GM23248 (cell line): ENCODE measurements at regions not wholly inside any gene's neighbourhood (a gene's known extent, or its start where the extent isn't known, plus 50 kb on each side); places are given as distances from the start of the nearest gene placed in this dataset.

ENCODE experiments used
- EZH2 ChIP-seq: fragments of 200-600 bp; sonication (generic); IDR thresholded peaks from 2 replicates; pipeline ENCODE4 v1.6.1; 2018; ENCODE audit warnings: antibody characterized with exemption, mild to moderate bottlenecking; ENCODE audit not compliant: insufficient read depth, poor library complexity, severe bottlenecking
- EZH2phosphoT487 ChIP-seq: fragments of 200-600 bp; sonication (generic); IDR thresholded peaks from 2 replicates; pipeline ENCODE4 v1.6.1; 2018; ENCODE audit warnings: antibody characterized with exemption, moderate library complexity, mild to moderate bottlenecking, low read depth; ENCODE audit not compliant: insufficient read depth

GRCh38 chr10:52465202-52465601, 151.1 kb downstream of the DKK1 start:
- TF ChIP-seq EZH2 (no peak), EZH2phosphoT487 (no peak)
